Esophagus squamous epithelium (tissue), 5 donors: ENCODE measurements at regions not wholly inside any gene's neighbourhood (a gene's known extent, or its start where the extent isn't known, plus 50 kb on each side); places are given as distances from the start of the nearest gene placed in this dataset.

ENCODE experiments used
- DNase-seq: peaks from one replicate; lab custom pipeline; 2025; lab: John Stamatoyannopoulos, UW
- H3K27ac ChIP-seq, 4 donors: fragments of 200-600 bp; sonication (generic); one replicate each; pipeline ENCODE4 v1.5.1; 2016 to 2019; ENCODE audit warnings: mild to moderate bottlenecking in 1 of 4
- H3K27me3 ChIP-seq, 4 donors: fragments of 200-600 bp; sonication (generic); 1 replicate in 3 of 4; 2 replicates in 1 of 4; pipeline versions ENCODE4 v1.5.1 to v1.6.0; 2017 to 2021; ENCODE audit warnings: antibody characterized with exemption in 1 of 4
- H3K36me3 ChIP-seq, 3 donors: fragments of 200-600 bp; sonication (generic); one replicate each; pipeline ENCODE4 v1.5.1; 2016 to 2019
- H3K4me1 ChIP-seq, 3 donors: fragments of 200-600 bp; sonication (generic); one replicate each; pipeline ENCODE4 v1.5.1; 2017 to 2019
- H3K4me3 ChIP-seq, 4 donors: fragments of 200-600 bp; sonication (generic); 1 replicate in 3 of 4; 2 replicates in 1 of 4; pipeline ENCODE4 v1.5.1; 2016 to 2019; ENCODE audit warnings: mild to moderate bottlenecking in 2 of 4, moderate library complexity in 1 of 4
- H3K9me3 ChIP-seq, 3 donors: fragments of 200-600 bp; sonication (generic); one replicate each; pipeline ENCODE4 v1.5.1; 2016 to 2019
- CTCF ChIP-seq, 6 experiments: fragments of 450-650 bp in 4 of 6; fragments of 200-600 bp in 2 of 6; sonication (generic) in 2 of 6; IDR thresholded peaks; one replicate each; pipeline ENCODE4 v1.5.1; 2016 to 2019; ENCODE audit warnings: antibody characterized with exemption in 6 of 6, mild to moderate bottlenecking in 4 of 6, moderate library complexity in 4 of 6
- POLR2A ChIP-seq, 4 donors: fragments of 450-650 bp; IDR thresholded peaks; one replicate each; pipeline ENCODE4 v1.6.1; 2017; ENCODE audit warnings: antibody characterized with exemption in 4 of 4, mild to moderate bottlenecking in 4 of 4, moderate library complexity in 3 of 4
- whole genome bisulfite sequencing, 2 donors: methylation state at CpG; one replicate each; pipeline ENCODE4 v1.1.5; 2018; 5-methylcytosine and 5-hydroxymethylcytosine counted together
- intact Hi-C: fragments of 100-400 bp; cut with DNase I; formaldehyde crosslinking; loops from one replicate; pipeline ENCODE4 v1.15.0; 2022
- donor health status: DM: yes; HTN: yes; CAD: no.

GRCh38 chr12:115090783-115091182 lies 406.8 kb upstream of the TBX3 start:
- TF ChIP-seq CTCF (IDR thresholded peaks at IDR 0.05) (no peak), POLR2A (IDR thresholded peaks at IDR 0.05) (no peak)
- H3K9me3 ChIP-seq: no peaks in the 10 kb centered on the region
- intact Hi-C loops: no loop called here
- 73 to 81% methylated on average over 4 of the region's 4 CpGs for WGBS, 2 donors
- DNase-seq: no peak
- H3K36me3 ChIP-seq: no peaks in the 10 kb centered on the region
- no peaks in the 10 kb centered on the region for H3K27me3 ChIP-seq
- H3K4me1 ChIP-seq: no peaks in the 10 kb centered on the region
- H3K27ac ChIP-seq: no peak overlapping the region
- no peak overlapping the region for H3K4me3 ChIP-seq

DNA sequence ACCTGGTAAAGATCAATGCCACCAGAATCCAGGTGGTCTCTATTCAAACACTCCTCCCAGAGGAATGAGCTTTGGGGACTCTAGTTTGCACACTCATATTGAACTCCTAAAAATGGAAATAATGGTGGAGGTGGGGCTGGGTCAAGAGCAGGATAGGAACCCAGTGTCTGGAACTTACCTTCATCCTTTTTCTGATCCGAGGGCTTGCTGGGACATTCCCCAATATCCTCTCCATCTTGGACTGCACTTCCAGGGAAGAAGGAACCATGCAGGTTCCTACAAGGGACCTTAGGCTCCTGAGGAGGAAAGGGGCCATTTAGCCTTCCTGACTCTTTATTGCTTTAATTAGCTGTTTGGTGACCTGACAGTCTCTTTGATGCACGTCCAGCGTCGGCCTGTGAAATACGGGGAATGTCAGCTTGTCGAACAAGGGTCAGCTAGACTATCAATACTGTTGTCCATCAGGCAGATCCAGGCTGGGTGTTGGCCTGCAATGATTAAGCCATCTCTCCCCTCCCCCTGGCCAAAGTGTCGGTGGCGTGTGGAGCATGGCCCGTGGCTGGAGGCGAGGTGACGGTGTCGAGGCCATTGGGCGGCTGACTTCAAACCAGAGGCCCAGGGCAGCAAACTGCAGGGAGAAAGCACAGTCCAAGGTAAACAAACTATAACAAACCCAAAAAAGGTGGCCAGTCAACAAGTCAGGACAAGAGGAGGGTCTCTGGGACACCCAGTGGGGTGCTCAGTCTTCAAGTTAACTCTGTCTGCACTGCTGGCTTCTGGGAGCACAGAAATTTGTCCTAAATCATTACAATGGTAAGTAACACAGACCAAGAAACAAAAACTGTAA lies 405.2 kb upstream of the TBX3 start:
- Histone ChIP-seq H3K27me3 (no peaks in the 10 kb centered on the region), H3K27ac (no peak overlapping the region), H3K36me3 (no peaks in the 10 kb centered on the region), H3K9me3 (no peaks in the 10 kb centered on the region), H3K4me1 (no peaks in the 10 kb centered on the region), H3K4me3 (no peak overlapping the region)
- DNase-seq: no peak
- 78 to 82% methylated on average over 12 to 13 of the region's 13 CpGs for WGBS, 2 donors
- no peak for TF ChIP-seq POLR2A (IDR thresholded peaks at IDR 0.05)
- TF ChIP-seq CTCF (IDR thresholded peaks at IDR 0.05): no peak
- intact Hi-C loops: no loop called here

DNA sequence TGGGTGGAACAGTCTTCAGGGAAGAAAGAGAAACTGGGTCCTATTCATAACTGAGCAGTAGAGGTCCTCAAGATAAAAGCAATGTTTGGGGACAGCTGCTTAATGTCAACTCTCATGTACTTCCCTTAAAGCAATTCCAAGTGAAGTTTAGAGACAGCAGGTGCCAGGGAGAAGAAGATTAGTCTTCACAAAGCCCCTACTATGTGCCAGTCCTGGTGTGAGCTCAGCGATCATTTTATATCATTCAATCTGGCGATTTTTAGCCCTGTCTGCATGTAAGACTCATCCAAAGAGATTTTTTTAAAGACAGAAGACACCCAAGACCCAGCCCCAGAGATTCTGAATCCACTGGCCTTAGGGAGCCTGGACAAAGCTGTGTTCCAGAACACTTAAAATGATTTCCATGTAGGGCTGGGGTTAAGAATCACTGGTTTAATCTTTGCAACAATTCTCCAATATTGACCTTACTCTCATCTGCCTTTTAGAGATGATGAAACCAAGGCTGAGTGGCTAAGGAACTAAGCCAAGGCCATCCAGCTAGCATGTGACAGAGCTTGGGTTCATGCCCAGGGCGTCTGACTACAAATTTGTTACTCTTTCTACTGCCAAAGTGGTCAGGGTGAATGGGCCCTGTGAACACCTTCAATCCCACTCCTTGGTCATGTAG lies 404.5 kb upstream of the TBX3 start:
- intact Hi-C loops: no loop called here
- no peaks in the 10 kb centered on the region for H3K36me3 ChIP-seq
- no peak for DNase-seq
- 63 to 65% methylated on average over 3 of the region's 3 CpGs for WGBS, 2 donors
- H3K27ac ChIP-seq: no peak overlapping the region
- no peaks in the 10 kb centered on the region for H3K4me1 ChIP-seq
- H3K9me3 ChIP-seq: no peaks in the 10 kb centered on the region
- no peak for TF ChIP-seq CTCF (IDR thresholded peaks at IDR 0.05)
- no peak overlapping the region for H3K4me3 ChIP-seq
- H3K27me3 ChIP-seq: no peaks in the 10 kb centered on the region

DNA sequence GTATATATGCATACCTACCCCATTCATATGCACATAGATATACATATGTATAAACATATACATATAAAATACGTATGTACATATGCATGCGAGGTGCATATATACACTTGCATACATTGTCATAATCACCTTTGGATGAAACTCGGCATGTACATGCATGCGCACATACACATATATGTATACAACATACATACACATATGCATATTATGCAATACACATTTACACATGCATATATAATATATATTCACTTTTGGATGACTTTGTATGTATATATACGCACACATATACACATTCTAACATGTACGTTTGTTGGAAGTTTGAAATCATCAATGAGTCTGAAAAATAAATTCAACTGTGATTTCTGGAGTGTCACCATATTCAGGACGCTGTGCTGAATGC lies 401.6 kb upstream of the TBX3 start:
- DNase-seq: no peak
- Histone ChIP-seq H3K27ac (no peak overlapping the region), H3K36me3 (no peaks in the 10 kb centered on the region), H3K4me1 (no peaks in the 10 kb centered on the region), H3K9me3 (no peaks in the 10 kb centered on the region), H3K4me3 (no peak overlapping the region), H3K27me3 (no peaks in the 10 kb centered on the region)
- no peak for TF ChIP-seq POLR2A (IDR thresholded peaks at IDR 0.05)
- no peak for TF ChIP-seq CTCF (IDR thresholded peaks at IDR 0.05)
- 97 to 99% methylated on average over 7 of the region's 7 CpGs for WGBS, 2 donors
- intact Hi-C loops: no loop called here

GRCh38 chr12:115079760-115080159 lies 395.8 kb upstream of the TBX3 start:
- Histone ChIP-seq H3K9me3 (no peaks in the 10 kb centered on the region), H3K27me3 (no peaks in the 10 kb centered on the region), H3K4me3 (no peak overlapping the region), H3K36me3 (no peaks in the 10 kb centered on the region), H3K27ac (no peak overlapping the region), H3K4me1 (no peaks in the 10 kb centered on the region)
- WGBS, 2 donors: 47 to 65% methylated on average over 4 of the region's 4 CpGs
- no peak for TF ChIP-seq CTCF (IDR thresholded peaks at IDR 0.05)
- TF ChIP-seq POLR2A (IDR thresholded peaks at IDR 0.05): no peak
- intact Hi-C loops: no loop called here
- no peak for DNase-seq
